ENCODE measurements at regions not wholly inside any gene's neighbourhood (a gene's known extent, or its start where the extent isn't known, plus 50 kb on each side); places are given as distances from the start of the nearest gene placed in this dataset.

- DNase-seq, result no peak
- Histone ChIP-seq H3K9me3 (ENCODE audit: low read length) (no peaks in the 10 kb centered on the region), H2AFZ (ENCODE audit: low read length) (no peak overlapping the region), H3K4me3 (ENCODE audit: low read length) (no peak overlapping the region), H3K4me2 (ENCODE audit: low read depth, low read length, poor library complexity, severe bottlenecking) (no peak overlapping the region), H3K27me3 (ENCODE audit: low read length) (no peaks in the 10 kb centered on the region), H4K20me1 (ENCODE audit: insufficient read depth, low read depth, low read length) (no peaks in the 10 kb centered on the region), H3K9me2 (replicated peaks; ENCODE audit: insufficient read depth, low read length) (no peaks in the 10 kb centered on the region), H3K27ac (ENCODE audit: low read length) (no peak overlapping the region), H3K79me2 (ENCODE audit: low read length) (no peaks in the 10 kb centered on the region), H3K36me3 (ENCODE audit: insufficient read depth, low read length) (no peaks in the 10 kb centered on the region), H3K9ac (ENCODE audit: low read length) (no peak overlapping the region), H3K4me1 (ENCODE audit: low read length) (no peaks in the 10 kb centered on the region)
These were observed 441.9 kb upstream of the SLC14A2 start for GRCh38 chr18:45173327-45173726.

GRCh38 chr18:45173799-45174519 is 441.3 kb upstream of the SLC14A2 start:
- no peaks in the 10 kb centered on the region for H3K27me3 ChIP-seq (ENCODE audit: low read length)
- no peak overlapping the region for H2AFZ ChIP-seq (ENCODE audit: low read length)
- DNase-seq, result no peak
- no peaks in the 10 kb centered on the region for H3K4me1 ChIP-seq (ENCODE audit: low read length)
- no peak overlapping the region for H3K4me2 ChIP-seq (ENCODE audit: low read depth, low read length, poor library complexity, severe bottlenecking)
- H3K36me3 ChIP-seq (ENCODE audit: insufficient read depth, low read length), result no peaks in the 10 kb centered on the region
- H3K79me2 ChIP-seq (ENCODE audit: low read length), result no peaks in the 10 kb centered on the region
- no peak overlapping the region for H3K27ac ChIP-seq (ENCODE audit: low read length)
- no peaks in the 10 kb centered on the region for H3K9me2 ChIP-seq (replicated peaks; ENCODE audit: insufficient read depth, low read length)
- H3K9me3 ChIP-seq (ENCODE audit: low read length), result no peaks in the 10 kb centered on the region
- no peak overlapping the region for H3K4me3 ChIP-seq (ENCODE audit: low read length)
- H3K9ac ChIP-seq (ENCODE audit: low read length), result no peak overlapping the region
- H4K20me1 ChIP-seq (ENCODE audit: insufficient read depth, low read depth, low read length), result no peaks in the 10 kb centered on the region

GRCh38 chr18:45174629-45175136 is 440.6 kb upstream of the SLC14A2 start:
- Histone ChIP-seq H3K4me1 (ENCODE audit: low read length) (no peaks in the 10 kb centered on the region), H3K4me3 (ENCODE audit: low read length) (no peak overlapping the region), H3K9ac (ENCODE audit: low read length) (no peak overlapping the region), H3K27me3 (ENCODE audit: low read length) (no peaks in the 10 kb centered on the region), H3K27ac (ENCODE audit: low read length) (no peak overlapping the region), H3K9me3 (ENCODE audit: low read length) (no peaks in the 10 kb centered on the region), H3K9me2 (replicated peaks; ENCODE audit: insufficient read depth, low read length) (no peaks in the 10 kb centered on the region), H2AFZ (ENCODE audit: low read length) (no peak overlapping the region), H3K36me3 (ENCODE audit: insufficient read depth, low read length) (no peaks in the 10 kb centered on the region), H3K79me2 (ENCODE audit: low read length) (no peaks in the 10 kb centered on the region), H4K20me1 (ENCODE audit: insufficient read depth, low read depth, low read length) (no peaks in the 10 kb centered on the region), H3K4me2 (ENCODE audit: low read depth, low read length, poor library complexity, severe bottlenecking) (no peak overlapping the region)
- no peak for DNase-seq

GRCh38 chr18:45175511-45175910 is 439.8 kb upstream of the SLC14A2 start:
- Histone ChIP-seq H2AFZ (ENCODE audit: low read length) (no peak overlapping the region), H3K9me2 (replicated peaks; ENCODE audit: insufficient read depth, low read length) (no peaks in the 10 kb centered on the region), H3K27ac (ENCODE audit: low read length) (no peak overlapping the region), H3K4me1 (ENCODE audit: low read length) (no peaks in the 10 kb centered on the region), H3K27me3 (ENCODE audit: low read length) (no peaks in the 10 kb centered on the region), H3K4me2 (ENCODE audit: low read depth, low read length, poor library complexity, severe bottlenecking) (no peak overlapping the region), H3K79me2 (ENCODE audit: low read length) (no peaks in the 10 kb centered on the region), H3K9me3 (ENCODE audit: low read length) (no peaks in the 10 kb centered on the region), H3K36me3 (ENCODE audit: insufficient read depth, low read length) (no peaks in the 10 kb centered on the region), H4K20me1 (ENCODE audit: insufficient read depth, low read depth, low read length) (no peaks in the 10 kb centered on the region), H3K4me3 (ENCODE audit: low read length) (no peak overlapping the region), H3K9ac (ENCODE audit: low read length) (no peak overlapping the region)
- DNase-seq, result no peak

GRCh38 chr18:45186832-45187231 is 428.4 kb upstream of the SLC14A2 start:
- Histone ChIP-seq H3K27me3 (ENCODE audit: low read length) (0 out of 2 replicates have a peak, but pooled peaks cover 3% of the 10 kb centered on the region), H3K9ac (ENCODE audit: low read length) (no peak overlapping the region), H2AFZ (ENCODE audit: low read length) (no peak overlapping the region), H3K79me2 (ENCODE audit: low read length) (no peaks in the 10 kb centered on the region), H3K4me2 (ENCODE audit: low read depth, low read length, poor library complexity, severe bottlenecking) (no peak overlapping the region), H3K4me1 (ENCODE audit: low read length) (no peaks in the 10 kb centered on the region), H4K20me1 (ENCODE audit: insufficient read depth, low read depth, low read length) (no peaks in the 10 kb centered on the region), H3K4me3 (ENCODE audit: low read length) (no peak overlapping the region), H3K9me2 (replicated peaks; ENCODE audit: insufficient read depth, low read length) (no peaks in the 10 kb centered on the region), H3K27ac (ENCODE audit: low read length) (no peak overlapping the region), H3K36me3 (ENCODE audit: insufficient read depth, low read length) (no peaks in the 10 kb centered on the region), H3K9me3 (ENCODE audit: low read length) (no peaks in the 10 kb centered on the region)
- DNase-seq, result no peak

GRCh38 chr18:45191795-45192194 is 423.5 kb upstream of the SLC14A2 start:
- H4K20me1 ChIP-seq (ENCODE audit: insufficient read depth, low read depth, low read length), result no peaks in the 10 kb centered on the region
- no peak overlapping the region for H3K9ac ChIP-seq (ENCODE audit: low read length)
- H3K4me1 ChIP-seq (ENCODE audit: low read length), result no peaks in the 10 kb centered on the region
- DNase-seq, result no peak
- H3K27ac ChIP-seq (ENCODE audit: low read length), result no peak overlapping the region
- H3K36me3 ChIP-seq (ENCODE audit: insufficient read depth, low read length), result no peaks in the 10 kb centered on the region
- no peak overlapping the region for H3K4me2 ChIP-seq (ENCODE audit: low read depth, low read length, poor library complexity, severe bottlenecking)
- H3K4me3 ChIP-seq (ENCODE audit: low read length), result no peak overlapping the region
- no peaks in the 10 kb centered on the region for H3K9me2 ChIP-seq (replicated peaks; ENCODE audit: insufficient read depth, low read length)
- H3K27me3 ChIP-seq (ENCODE audit: low read length), result 0 out of 2 replicates have a peak, but pooled peaks cover 3% of the 10 kb centered on the region
- no peak overlapping the region for H2AFZ ChIP-seq (ENCODE audit: low read length)
- no peaks in the 10 kb centered on the region for H3K79me2 ChIP-seq (ENCODE audit: low read length)
- no peaks in the 10 kb centered on the region for H3K9me3 ChIP-seq (ENCODE audit: low read length)

- Histone ChIP-seq H2AFZ (ENCODE audit: low read length) (no peak overlapping the region), H3K4me3 (ENCODE audit: low read length) (no peak overlapping the region), H3K79me2 (ENCODE audit: low read length) (no peaks in the 10 kb centered on the region), H3K36me3 (ENCODE audit: insufficient read depth, low read length) (no peaks in the 10 kb centered on the region), H3K9me3 (ENCODE audit: low read length) (no peaks in the 10 kb centered on the region), H3K4me2 (ENCODE audit: low read depth, low read length, poor library complexity, severe bottlenecking) (no peak overlapping the region), H3K27ac (ENCODE audit: low read length) (no peak overlapping the region), H3K9me2 (replicated peaks; ENCODE audit: insufficient read depth, low read length) (no peaks in the 10 kb centered on the region), H3K27me3 (ENCODE audit: low read length) (no peaks in the 10 kb centered on the region), H3K4me1 (ENCODE audit: low read length) (no peaks in the 10 kb centered on the region), H4K20me1 (ENCODE audit: insufficient read depth, low read depth, low read length) (no peaks in the 10 kb centered on the region), H3K9ac (ENCODE audit: low read length) (no peak overlapping the region)
- no peak for DNase-seq
These were observed 417.7 kb upstream of the SLC14A2 start for GRCh38 chr18:45197526-45197970.

GRCh38 chr18:45198526-45198925 is 416.8 kb upstream of the SLC14A2 start:
- Histone ChIP-seq H3K4me3 (ENCODE audit: low read length) (no peak overlapping the region), H3K9me2 (replicated peaks; ENCODE audit: insufficient read depth, low read length) (no peaks in the 10 kb centered on the region), H3K4me2 (ENCODE audit: low read depth, low read length, poor library complexity, severe bottlenecking) (no peak overlapping the region), H3K79me2 (ENCODE audit: low read length) (no peaks in the 10 kb centered on the region), H3K36me3 (ENCODE audit: insufficient read depth, low read length) (no peaks in the 10 kb centered on the region), H4K20me1 (ENCODE audit: insufficient read depth, low read depth, low read length) (no peaks in the 10 kb centered on the region), H3K9ac (ENCODE audit: low read length) (no peak overlapping the region), H3K9me3 (ENCODE audit: low read length) (no peaks in the 10 kb centered on the region), H2AFZ (ENCODE audit: low read length) (no peak overlapping the region), H3K27me3 (ENCODE audit: low read length) (no peaks in the 10 kb centered on the region), H3K27ac (ENCODE audit: low read length) (no peak overlapping the region), H3K4me1 (ENCODE audit: low read length) (no peaks in the 10 kb centered on the region)
- DNase-seq, result no peak

Measured in Karpas-422 (cell line).